Right lobe of liver (tissue), 6 donors: ENCODE measurements at regions not wholly inside any gene's neighbourhood (a gene's known extent, or its start where the extent isn't known, plus 50 kb on each side); places are given as distances from the start of the nearest gene placed in this dataset.
"Not testable (repeated sequence)": the region's sequence is repeated elsewhere in the genome, so short reads cannot be mapped to it uniquely, and the experiment has no call there.

Experiments
- ATAC-seq, 4 donors: fragments of 200-7000 bp; cut with Tn5 transposase; one replicate each; pipeline ENCODE4 v1.9.1; 2020; ENCODE audit warnings: mild to moderate bottlenecking in 4 of 4, moderate library complexity in 4 of 4
- DNase-seq, 3 donors: peaks; one replicate each; pipeline ENCODE4 v3.0.0-alpha.2; 2020
- H3K27ac ChIP-seq, 3 donors: fragments of 200-600 bp; one replicate each; pipeline ENCODE4 v1.8.0; 2022
- H3K27me3 ChIP-seq, 2 donors: fragments of 200-600 bp; one replicate each; pipeline ENCODE4 v1.8.0; 2022
- H3K36me3 ChIP-seq, 4 donors: fragments of 200-600 bp; sonication (generic) in 1 of 4; one replicate each; pipeline versions ENCODE4 v1.5.1 to v1.8.0; 2017 to 2022; ENCODE audit warnings: control low read depth in 1 of 4
- H3K4me1 ChIP-seq, 4 donors: fragments of 200-600 bp; sonication (generic) in 1 of 4; one replicate each; pipeline versions ENCODE4 v1.5.1 to v1.8.0; 2017 to 2022; ENCODE audit warnings: control low read depth in 1 of 4
- H3K4me3 ChIP-seq, 3 donors: fragments of 200-600 bp; one replicate each; pipeline ENCODE4 v1.8.0; 2022
- H3K9me3 ChIP-seq, 4 donors: fragments of 200-600 bp; sonication (generic) in 1 of 4; one replicate each; pipeline versions ENCODE4 v1.5.1 to v1.8.0; 2017 to 2022; ENCODE audit warnings: control low read depth in 1 of 4
- CTCF ChIP-seq, 4 donors: fragments of 200-600 bp in 3 of 4; fragments of 450-650 bp in 1 of 4; IDR thresholded peaks; one replicate each; pipeline versions ENCODE4 v1.5.1 to v1.8.0; 2016 to 2022; ENCODE audit warnings: antibody characterized with exemption in 4 of 4, mild to moderate bottlenecking in 2 of 4
- POLR2A ChIP-seq: fragments of 450-650 bp; IDR thresholded peaks from one replicate; pipeline ENCODE4 v1.6.1; 2017; ENCODE audit warnings: antibody characterized with exemption, mild to moderate bottlenecking
- WGBS: methylation state at CpG from one replicate; pipeline ENCODE4 v1.1.6; 2018; ENCODE audit warnings: low coverage, low lambda C conversion rate; ENCODE audit not compliant: insufficient coverage; ENCODE audit errors: missing lambda C conversion rate; 5-methylcytosine and 5-hydroxymethylcytosine counted together
- intact Hi-C, 2 donors: fragments of 100-400 bp; cut with DNase I; formaldehyde crosslinking; loops; one replicate each; pipeline versions ENCODE4 v1.11.2 to v1.14.1; 2022
- donor health status: DM: no; HTN: yes; CAD: no.
- donor health status: DM: no; HTN: no; CAD: no.
- donor health status: DM: no; HTN: no; CAD: no.
- donor health status: DM: no; HTN: yes; CAD: no.
- donor health status: DM: no; HTN: yes; CAD: no.

- WGBS: 71% methylated on average over 27 of the region's 37 CpGs
- no peaks in the 10 kb centered on the region for H3K27me3 ChIP-seq
- no peaks in the 10 kb centered on the region for H3K4me1 ChIP-seq
- H3K36me3 ChIP-seq: no peaks in the 10 kb centered on the region
- ATAC-seq (no peak), DNase-seq (no peak)
- no peak overlapping the region for H3K4me3 ChIP-seq
- TF ChIP-seq CTCF (IDR thresholded peaks at IDR 0.05): no peak
- TF ChIP-seq POLR2A: no peak
- H3K27ac ChIP-seq: no peak overlapping the region
- intact Hi-C loops: no loop called here
- no peaks in the 10 kb centered on the region for H3K9me3 ChIP-seq
Measured at GRCh38 chrX:555725-556666, 74.6 kb upstream of the SHOX start.

DNA sequence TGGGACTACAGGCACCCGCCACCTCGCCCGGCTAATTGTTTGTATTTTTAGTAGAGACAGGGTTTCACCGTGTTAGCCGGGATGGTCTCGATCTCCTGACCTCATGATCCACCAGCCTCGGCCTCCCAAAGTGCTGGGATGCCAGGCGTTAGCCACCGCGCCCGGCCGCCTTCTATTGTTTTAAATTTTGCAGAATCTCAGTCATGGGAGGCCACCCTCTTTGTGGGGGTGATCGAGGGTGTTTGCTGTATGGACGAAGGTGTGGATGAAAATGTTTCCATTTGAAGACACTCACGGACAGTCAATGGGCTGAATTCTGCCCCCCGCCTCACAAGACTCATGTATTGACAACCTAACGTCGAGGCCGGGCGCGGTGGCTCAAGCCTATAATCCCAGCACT is 73.0 kb upstream of the SHOX start:
- H3K36me3 ChIP-seq, H3K9me3 ChIP-seq, intact Hi-C loops, H3K27ac ChIP-seq, H3K27me3 ChIP-seq, DNase-seq, H3K4me3 ChIP-seq, H3K4me1 ChIP-seq, ATAC-seq: not testable (repeated sequence)
- WGBS: 78% methylated on average over 12 of the region's 21 CpGs

DNA sequence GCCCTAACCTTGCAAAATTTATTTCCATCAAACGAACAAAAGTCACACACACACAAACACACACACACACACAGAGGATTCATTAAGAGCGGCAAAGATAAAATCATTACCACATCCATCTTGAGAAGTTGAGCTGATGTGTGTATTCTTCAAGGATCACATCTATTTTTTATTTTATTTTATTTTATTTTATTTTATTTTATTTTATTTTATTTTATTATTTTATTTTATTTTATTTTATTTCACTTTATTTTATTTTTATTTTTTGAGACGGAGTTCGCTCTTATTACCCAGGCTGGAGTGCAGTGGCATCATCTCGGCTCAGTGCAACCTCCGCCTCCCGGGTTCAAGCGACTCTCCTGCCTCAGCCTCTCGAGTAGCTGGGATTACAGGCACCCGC is 71.3 kb upstream of the SHOX start:
- 83% methylated on average over 10 of the region's 10 CpGs for WGBS
- DNase-seq, H3K4me1 ChIP-seq, intact Hi-C loops, H3K4me3 ChIP-seq, H3K9me3 ChIP-seq, H3K27ac ChIP-seq, ATAC-seq, H3K27me3 ChIP-seq, H3K36me3 ChIP-seq: not testable (repeated sequence)

DNA sequence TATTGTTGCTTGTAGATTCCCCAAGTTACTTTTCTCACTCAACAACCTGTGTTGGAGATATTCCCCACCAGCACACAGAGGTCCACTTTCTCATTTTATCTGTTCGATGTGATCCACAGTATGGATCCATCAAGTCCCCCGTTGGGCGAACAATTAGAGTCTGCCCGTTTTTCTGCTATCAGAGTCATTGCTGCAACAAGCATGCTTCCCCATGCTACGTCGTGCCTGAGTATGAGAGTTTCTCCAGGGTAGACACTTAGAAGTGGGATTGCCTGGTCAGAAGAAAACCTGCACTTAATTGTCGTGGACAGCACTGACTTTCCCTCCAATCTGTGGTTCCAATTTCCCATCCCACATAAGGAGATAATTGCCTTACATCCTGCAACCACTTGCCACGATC is 62.7 kb upstream of the SHOX start:
- H3K4me3 ChIP-seq: no peak overlapping the region
- intact Hi-C loops: no loop called here
- no peaks in the 10 kb centered on the region for H3K27me3 ChIP-seq
- ATAC-seq (no peak), DNase-seq (no peak)
- no peaks in the 10 kb centered on the region for H3K4me1 ChIP-seq
- 82% methylated on average over 8 of the region's 8 CpGs for WGBS
- no peaks in the 10 kb centered on the region for H3K36me3 ChIP-seq
- TF ChIP-seq POLR2A (no peak), CTCF (IDR thresholded peaks at IDR 0.05) (no peak)
- H3K27ac ChIP-seq: no peak overlapping the region
- H3K9me3 ChIP-seq: no peaks in the 10 kb centered on the region

DNA sequence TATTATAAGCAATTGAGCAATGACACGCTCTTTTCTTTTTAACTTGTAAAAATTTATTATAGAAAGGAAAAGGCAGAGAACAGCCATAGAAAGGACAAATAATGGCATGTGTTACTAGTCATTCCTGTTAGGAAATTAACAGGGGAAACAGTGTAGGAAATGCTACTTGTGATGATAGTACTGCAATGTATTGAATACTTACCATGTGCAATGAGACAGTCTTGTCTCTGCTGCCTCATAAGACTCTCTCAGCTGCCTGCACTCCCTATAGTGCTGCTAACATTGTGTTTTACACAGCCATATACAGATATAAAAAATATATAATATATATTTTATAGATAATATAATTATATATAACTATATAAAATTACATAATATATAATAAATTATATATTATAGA is 62.3 kb upstream of the SHOX start:
- no peaks in the 10 kb centered on the region for H3K4me1 ChIP-seq
- TF ChIP-seq POLR2A: no peak
- TF ChIP-seq CTCF (IDR thresholded peaks at IDR 0.05): no peak
- H3K27ac ChIP-seq: no peak overlapping the region
- H3K36me3 ChIP-seq: no peaks in the 10 kb centered on the region
- H3K4me3 ChIP-seq: no peak overlapping the region
- DNase-seq (no peak), ATAC-seq (no peak)
- intact Hi-C loops: no loop called here
- no peaks in the 10 kb centered on the region for H3K9me3 ChIP-seq
- H3K27me3 ChIP-seq: no peaks in the 10 kb centered on the region
- 86% methylated on average over 1 of the region's 1 CpG for WGBS
